Kidney (tissue), 13 donors: ENCODE measurements at regions not wholly inside any gene's neighbourhood (a gene's known extent, or its start where the extent isn't known, plus 50 kb on each side); places are given as distances from the start of the nearest gene placed in this dataset.

Experiments used
- DNase-seq, 5 donors: peaks; one replicate each; pipeline ENCODE4 v3.0.0-alpha.2; 2013 to 2020
- FAIRE-seq: peaks from 2 replicates; lab custom pipeline; 2012; peaks lifted over from hg19 to GRCh38; lab: Jason Lieb, UNC
- H3K27ac ChIP-seq, 2 donors: one replicate each; pipeline ENCODE4 v1.7.0; 2013; ENCODE audit warnings: low read depth in 2 of 2, low read length in 2 of 2, inconsistent platforms in 1 of 2
- H3K27me3 ChIP-seq: one replicate; pipeline ENCODE4 v1.7.1; 2013; ENCODE audit warnings: low read length, inconsistent platforms; ENCODE audit not compliant: control insufficient read depth, insufficient read depth
- H3K36me3 ChIP-seq, 3 donors: one replicate each; pipeline versions ENCODE4 v1.7.0 to v1.7.1; 2013; ENCODE audit warnings: low read length in 3 of 3, control low read depth in 1 of 3, inconsistent platforms in 1 of 3; ENCODE audit not compliant: insufficient read depth in 3 of 3, control insufficient read depth in 2 of 3
- H3K4me1 ChIP-seq, 3 donors: one replicate each; pipeline versions ENCODE4 v1.7.0 to v1.7.1; 2013; ENCODE audit warnings: low read length in 3 of 3, inconsistent platforms in 1 of 3, low read depth in 1 of 3; ENCODE audit not compliant: control insufficient read depth in 2 of 3, insufficient read depth in 2 of 3
- H3K4me3 ChIP-seq, 3 donors: one replicate each; pipeline versions ENCODE4 v1.7.0 to v1.8.1; 2013; ENCODE audit warnings: low read length in 3 of 3, control low read depth in 1 of 3, inconsistent platforms in 1 of 3
- H3K9ac ChIP-seq, 3 donors: one replicate each; pipeline versions ENCODE4 v1.7.0 to v1.7.1; 2013; ENCODE audit warnings: low read length in 3 of 3, control low read depth in 1 of 3, inconsistent platforms in 1 of 3
- H3K9me3 ChIP-seq, 3 donors: one replicate each; pipeline versions ENCODE4 v1.7.0 to v1.7.1; 2013; ENCODE audit warnings: low read length in 3 of 3, control low read depth in 1 of 3, inconsistent platforms in 1 of 3; ENCODE audit not compliant: control insufficient read depth in 2 of 3, insufficient read depth in 1 of 3
- CTCF ChIP-seq: IDR thresholded peaks from 3 replicates; pipeline ENCODE4 v1.5.1; 2012; ENCODE audit warnings: mild to moderate bottlenecking, moderate library complexity, borderline replicate concordance; ENCODE audit not compliant: insufficient read depth; ENCODE audit errors: extremely low read depth
- intact Hi-C: fragments of 100-400 bp; cut with DNase I; formaldehyde crosslinking; loops from one replicate; pipeline ENCODE4 v1.11.1; 2022
- donor health status: control.
- donor health status: control.
- donor health status: control.
- donor health status: control.
- donor health status: control.
- donor health status: DM: yes; HTN: yes; CAD: no.
- donor health status: Normal renal cell carcinoma (clear cell type).

- DNase-seq, result no peak
- H3K9me3 ChIP-seq, result no peaks in the 10 kb centered on the region
- peak overlapping the region in 1 of 3 donors; percentile 6 for H3K4me3 ChIP-seq
- H3K27ac ChIP-seq, result no peak overlapping the region
- intact Hi-C loops, result no loop called here
- no peak for FAIRE-seq
- no peaks in the 10 kb centered on the region for H3K36me3 ChIP-seq
- H3K9ac ChIP-seq, result no peak overlapping the region
- H3K27me3 ChIP-seq, result peaks cover 12% of the 10 kb centered on the region
- TF ChIP-seq CTCF, result no peak
- no peaks in the 10 kb centered on the region for H3K4me1 ChIP-seq
Measured at GRCh38 chrX:16023790-16024734, 99.3 kb upstream of the GRPR start.

GRCh38 chrX:16022580-16023200 lies 100.7 kb upstream of the GRPR start:
- H3K4me1 ChIP-seq, result no peaks in the 10 kb centered on the region
- TF ChIP-seq CTCF, result no peak
- H3K27ac ChIP-seq, result no peak overlapping the region
- no peak overlapping the region for H3K9ac ChIP-seq
- H3K36me3 ChIP-seq, result no peaks in the 10 kb centered on the region
- no peaks in the 10 kb centered on the region for H3K9me3 ChIP-seq
- DNase-seq (no peak), FAIRE-seq (no peak)
- H3K27me3 ChIP-seq, result peaks cover 12% of the 10 kb centered on the region
- intact Hi-C loops, result no loop called here
- H3K4me3 ChIP-seq, result no peak overlapping the region

GRCh38 chrX:16018291-16018690 lies 105.1 kb upstream of the GRPR start:
- H3K4me1 ChIP-seq, result no peaks in the 10 kb centered on the region
- no peak overlapping the region for H3K4me3 ChIP-seq
- no peak overlapping the region for H3K9ac ChIP-seq
- no peak for TF ChIP-seq CTCF
- DNase-seq (no peak), FAIRE-seq (no peak)
- intact Hi-C loops, result no loop called here
- H3K27ac ChIP-seq, result no peak overlapping the region
- no peaks in the 10 kb centered on the region for H3K36me3 ChIP-seq
- H3K27me3 ChIP-seq, result peaks cover 5% of the 10 kb centered on the region
- no peaks in the 10 kb centered on the region for H3K9me3 ChIP-seq
